COLO668 (cell line): ENCODE measurements at regions not wholly inside any gene's neighbourhood (a gene's known extent, or its start where the extent isn't known, plus 50 kb on each side); places are given as distances from the start of the nearest gene placed in this dataset.
"Not testable (repeated sequence)": the region's sequence is repeated elsewhere in the genome, so short reads cannot be mapped to it uniquely, and the experiment has no call there.

Experiments used
- DNase-seq: peaks from one replicate; lab custom pipeline; 2025; ENCODE audit not compliant: unreplicated experiment; lab: John Stamatoyannopoulos, UW

GRCh38 chr20:5660756-5661155 is 50.0 kb upstream of the GPCPD1 start:
- DNase-seq: not testable (repeated sequence)
